HG03039 (cell line): ENCODE measurements at regions not wholly inside any gene's neighbourhood (a gene's known extent, or its start where the extent isn't known, plus 50 kb on each side); places are given as distances from the start of the nearest gene placed in this dataset.
"Not testable (repeated sequence)": the region's sequence is repeated elsewhere in the genome, so short reads cannot be mapped to it uniquely, and the experiment has no call there.

Experiments used
- ATAC-seq: cut with Tn5 transposase; IDR thresholded peaks from one replicate; pipeline ENCODE4 v1.9.1; 2021; ENCODE audit warnings: mild to moderate bottlenecking, moderate library complexity; ENCODE audit not compliant: unreplicated experiment

DNA sequence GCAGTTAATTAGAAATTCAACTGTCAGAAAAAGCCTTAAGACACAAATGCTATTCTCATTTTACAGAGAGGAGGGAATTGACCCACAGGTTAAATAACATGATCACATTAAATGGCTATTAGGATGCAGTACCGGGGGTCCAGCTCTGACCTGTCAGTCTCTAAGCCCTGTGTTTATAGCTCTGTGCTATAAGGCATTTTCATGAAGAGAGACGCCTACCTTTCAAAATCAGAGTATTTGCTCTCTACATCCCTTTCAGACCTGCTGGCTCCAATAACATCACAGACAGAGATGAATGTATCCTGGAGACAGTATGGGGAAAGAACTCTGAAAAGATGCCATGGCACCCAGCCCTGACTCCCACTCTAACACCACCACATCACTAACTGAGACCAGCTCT lies 189.9 kb upstream of the PRSS58 start:
- no peak for ATAC-seq

DNA sequence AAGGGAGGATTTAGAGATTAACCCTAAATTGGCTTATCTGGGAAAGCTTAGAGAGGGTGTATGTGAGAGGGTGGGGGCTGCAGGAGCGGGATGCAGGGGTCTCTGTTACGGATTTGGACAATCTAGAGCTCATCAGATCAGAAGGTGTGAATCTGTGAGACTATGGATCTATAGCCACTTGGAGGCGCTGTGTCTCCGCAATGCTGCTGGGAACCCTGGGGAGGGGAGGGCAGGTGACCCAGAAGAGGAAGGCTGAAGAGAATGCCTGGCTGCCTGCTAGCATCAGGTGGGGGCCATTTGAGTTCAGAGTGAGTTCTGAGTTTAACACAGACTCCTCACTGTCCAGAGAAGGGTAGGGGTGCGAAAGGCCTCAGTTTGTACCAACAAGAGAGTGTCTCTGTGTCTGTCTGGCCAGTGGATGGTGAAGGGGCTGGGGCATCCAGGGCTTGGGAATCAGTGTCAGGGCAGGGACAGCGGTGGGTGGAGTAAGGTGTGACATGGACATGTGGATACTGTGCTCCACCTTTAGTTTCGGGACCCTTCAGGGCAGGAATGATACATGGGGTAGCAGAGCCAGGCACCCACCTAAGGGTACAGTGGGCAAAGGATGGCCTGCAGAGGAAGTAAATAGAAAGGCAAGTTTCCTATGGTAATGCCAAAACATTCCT lies 187.3 kb upstream of the PRSS58 start:
- ATAC-seq = no peak

- ATAC-seq = no peak
These were observed 185.6 kb upstream of the PRSS58 start for GRCh38 chr7:142443216-142444010.

DNA sequence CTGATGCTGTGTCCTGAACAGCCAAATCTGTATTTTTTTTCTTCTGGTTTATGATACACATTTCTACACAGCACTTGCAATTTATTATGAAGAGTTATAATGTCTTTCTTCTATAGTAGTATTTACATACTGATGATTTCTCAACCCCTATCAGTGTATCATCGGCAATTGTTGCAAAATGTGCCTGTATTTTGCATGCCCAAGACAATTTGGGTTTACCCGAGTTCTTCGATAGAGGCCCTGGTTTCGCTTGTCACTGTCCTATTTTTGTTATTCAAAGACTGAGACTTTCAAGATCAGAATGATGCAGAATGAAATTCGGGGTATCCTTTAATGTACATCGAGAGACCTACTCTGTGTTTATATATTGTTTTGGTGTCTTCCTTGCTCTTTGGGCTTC lies 184.5 kb upstream of the PRSS58 start:
- ATAC-seq = no peak

GRCh38 chr7:142440906-142441411 lies 183.1 kb upstream of the PRSS58 start:
- ATAC-seq = no peak

DNA sequence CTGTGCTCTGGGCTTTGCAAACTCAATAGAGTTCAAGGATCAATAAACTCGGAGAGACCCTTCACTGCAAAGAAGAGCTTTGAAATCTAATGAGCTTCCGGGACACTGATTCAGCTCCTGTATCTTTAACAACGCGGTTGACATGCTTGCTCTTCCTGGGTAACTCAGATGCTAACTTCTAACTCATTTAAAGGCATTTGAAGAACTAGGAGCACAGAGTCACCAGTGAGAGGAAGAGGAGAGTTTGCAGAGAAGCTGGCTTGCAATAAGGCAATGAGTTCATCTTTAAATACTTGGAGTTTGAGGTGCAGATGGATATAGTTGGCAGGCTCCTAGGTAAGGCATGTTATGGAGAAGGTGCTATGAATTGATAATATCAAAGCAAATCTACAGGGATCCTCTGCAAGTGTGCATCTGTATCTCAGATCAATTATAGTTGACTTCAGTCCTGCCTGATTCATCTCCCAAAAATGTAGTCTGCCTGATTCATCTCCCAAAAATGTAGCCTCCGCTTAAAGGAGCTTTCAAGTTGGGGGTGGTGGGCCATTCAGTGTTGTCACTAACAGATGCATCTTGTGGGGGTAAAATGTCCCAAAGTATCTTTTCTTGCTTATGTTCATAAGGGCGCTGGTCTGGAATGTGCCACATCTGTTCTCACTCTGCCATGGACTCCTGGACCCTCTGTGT lies 182.5 kb upstream of the PRSS58 start:
- ATAC-seq = no peak

GRCh38 chr7:142439739-142440138 lies 181.9 kb upstream of the PRSS58 start:
- ATAC-seq = no peak

DNA sequence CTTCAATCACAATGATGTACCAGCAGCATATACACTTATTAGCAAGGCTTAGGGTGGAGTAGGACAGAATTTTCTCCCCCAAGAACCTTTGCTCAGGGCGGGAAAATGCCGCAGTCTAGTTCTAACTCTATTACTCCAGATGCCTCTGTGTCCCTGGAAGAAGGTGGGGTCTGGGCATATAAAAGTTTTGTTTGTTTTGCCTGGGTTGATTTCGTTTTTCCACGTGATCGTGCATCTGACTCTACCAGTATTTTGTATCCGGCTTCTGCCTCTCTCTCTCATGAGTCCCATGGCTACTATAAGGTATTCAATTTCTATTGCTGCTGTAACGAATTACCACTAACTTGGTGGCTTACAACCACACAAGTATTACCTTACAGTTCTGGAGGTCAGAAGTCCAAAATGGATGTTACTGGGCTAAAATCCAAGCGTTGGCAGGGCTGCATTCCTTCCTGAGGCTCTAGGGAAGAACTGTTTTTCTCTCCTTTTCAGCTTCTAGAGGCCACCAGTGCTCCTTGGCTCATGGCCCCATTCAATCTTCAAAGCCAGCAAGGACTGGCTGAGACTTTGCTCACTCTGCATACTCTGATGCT lies 181.2 kb upstream of the PRSS58 start:
- no peak for ATAC-seq

- ATAC-seq = no peak
These were observed 180.5 kb upstream of the PRSS58 start for GRCh38 chr7:142438235-142438922.

- no peak for ATAC-seq
These were observed 179.9 kb upstream of the PRSS58 start for GRCh38 chr7:142437741-142438140.

DNA sequence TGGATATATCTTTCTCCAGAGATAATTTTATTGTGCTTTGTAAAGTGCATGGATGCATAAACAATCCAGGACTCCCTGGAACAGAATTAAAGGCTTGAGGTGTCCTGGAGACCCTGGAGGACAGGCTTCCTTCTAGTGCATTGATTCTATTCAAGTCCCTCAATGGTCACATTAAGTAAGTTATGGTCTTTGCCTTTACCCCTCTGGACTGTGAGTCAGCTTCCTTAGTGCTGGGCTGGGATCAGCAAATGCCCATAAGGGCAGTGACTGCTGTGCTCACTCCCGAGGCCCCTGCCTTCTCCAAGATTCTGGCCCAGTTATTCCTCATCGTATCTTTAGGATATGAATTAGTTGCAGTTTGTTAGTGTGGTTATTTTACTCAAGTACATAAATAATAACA lies 178.7 kb upstream of the PRSS58 start:
- ATAC-seq = no peak

DNA sequence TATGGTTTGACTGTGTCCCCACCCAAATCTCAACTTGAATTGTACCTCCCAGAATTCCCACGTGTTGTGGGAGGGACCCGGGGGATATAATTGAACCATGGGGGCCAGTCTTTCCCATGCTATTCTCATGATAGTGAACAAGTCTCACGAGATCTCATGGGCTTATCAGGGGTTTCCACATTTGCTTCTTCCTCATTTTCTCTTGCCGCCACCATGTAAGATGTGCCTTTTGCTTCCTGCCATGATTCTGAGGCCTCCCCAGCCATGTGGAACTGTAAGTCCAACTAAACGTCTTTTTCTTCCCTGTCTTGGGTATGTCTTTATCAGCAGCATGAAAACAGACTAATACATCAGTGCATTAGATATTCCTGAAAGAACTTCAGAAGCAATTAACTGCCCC lies 177.7 kb upstream of the PRSS58 start:
- ATAC-seq = not testable (repeated sequence)

GRCh38 chr7:142434666-142435167 lies 176.9 kb upstream of the PRSS58 start:
- no peak for ATAC-seq

GRCh38 chr7:142434133-142434532 lies 176.3 kb upstream of the PRSS58 start:
- peak; percentile 48 for ATAC-seq

DNA sequence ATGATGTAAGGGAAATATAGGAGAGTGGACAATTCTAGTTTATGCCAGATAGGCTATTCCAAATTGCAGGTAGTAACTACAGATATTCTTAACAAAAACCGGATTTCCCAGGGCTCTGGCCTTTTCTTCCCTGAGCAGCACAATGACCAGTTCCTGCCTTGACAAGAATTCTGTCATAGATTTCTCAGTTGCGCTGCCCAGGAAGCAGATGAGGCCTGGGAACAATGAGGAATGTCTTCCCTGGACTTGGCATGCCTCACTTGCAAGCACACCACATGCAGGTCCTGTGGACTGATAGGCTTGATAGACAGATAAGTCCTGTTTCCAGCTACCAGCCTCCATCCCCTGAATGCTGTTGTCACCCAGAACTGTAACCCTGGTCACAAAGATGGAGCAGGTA lies 174.5 kb upstream of the PRSS58 start:
- no peak for ATAC-seq

DNA sequence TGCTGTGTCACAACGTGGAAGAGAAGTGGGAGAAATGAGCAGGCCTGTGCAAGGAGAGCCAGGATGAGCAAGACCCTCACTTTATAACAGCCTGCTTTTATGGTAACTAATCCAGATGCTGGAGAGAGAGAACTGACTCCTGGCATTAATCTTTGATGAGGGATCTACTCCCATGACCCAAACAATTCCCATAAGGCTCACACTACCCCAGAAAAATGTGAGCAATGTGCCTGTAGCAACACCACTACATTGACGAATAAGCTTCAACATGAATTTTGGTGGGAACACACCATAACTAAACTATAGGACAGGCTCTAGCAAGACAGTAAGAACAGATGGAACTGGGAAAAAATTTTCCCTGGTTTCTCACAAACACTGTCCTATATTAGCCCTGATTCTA lies 173.6 kb upstream of the PRSS58 start:
- ATAC-seq = no peak

DNA sequence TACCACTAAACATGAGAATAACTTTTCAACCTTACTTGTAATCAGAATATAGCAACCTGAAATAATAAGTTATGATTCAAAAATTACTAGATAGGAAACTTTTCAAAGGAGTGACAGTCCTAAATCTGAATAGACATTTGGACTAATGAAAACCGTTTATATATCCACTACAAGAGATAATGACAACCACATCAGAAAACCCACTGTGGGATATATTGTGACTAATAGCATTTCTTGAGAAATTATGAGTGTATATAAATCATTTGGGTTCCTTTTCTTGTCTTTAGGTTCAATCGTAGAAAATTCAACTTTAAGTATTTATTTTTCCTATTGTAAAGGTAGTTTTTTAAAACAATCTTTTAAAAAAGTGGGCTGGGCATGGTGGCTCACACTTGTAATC lies 170.2 kb upstream of the PRSS58 start:
- no peak for ATAC-seq

GRCh38 chr7:142425281-142425680 lies 167.4 kb upstream of the PRSS58 start:
- no peak for ATAC-seq

DNA sequence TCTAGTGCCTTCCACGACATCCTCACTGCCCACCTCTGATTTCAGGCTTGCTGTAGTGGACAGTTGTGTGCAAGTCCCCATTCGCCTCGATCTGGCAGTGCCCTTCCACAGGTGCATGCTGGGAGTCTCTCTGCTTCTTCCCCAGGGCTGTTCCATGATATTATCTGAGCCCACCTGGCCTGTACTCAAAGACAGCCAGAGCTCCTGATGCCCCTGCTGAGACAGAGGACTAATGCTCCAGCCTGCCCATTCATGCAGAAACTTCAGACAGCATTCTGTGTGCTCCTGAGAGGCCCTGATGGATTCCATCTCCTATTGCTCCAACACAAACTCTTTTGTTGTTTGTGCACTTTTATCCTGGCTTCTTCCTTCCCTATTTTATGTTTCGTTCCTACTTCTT lies 164.8 kb upstream of the PRSS58 start:
- no peak for ATAC-seq

- ATAC-seq = no peak
These were observed 162.9 kb upstream of the PRSS58 start for GRCh38 chr7:142420554-142421362.
